Stimulated activated CD4-positive, alpha-beta T cell treated with anti-CD3 and anti-CD28 coated beads, Interleukin-12 subunit alpha, Interleukin-12 subunit beta, amount 100 ng/mL, for 48 hours (primary cell): ENCODE measurements at regions not wholly inside any gene's neighbourhood (a gene's known extent, or its start where the extent isn't known, plus 50 kb on each side); places are given as distances from the start of the nearest gene placed in this dataset.
A peak's percentile ranks its signal among the peaks of the same experiment; 100 is the strongest.

Source experiments
- DNase-seq, 3 donors: peaks; one replicate each; pipeline ENCODE4 v3.0.0-alpha.2; 2020; ENCODE audit warnings: low read depth in 2 of 3, low spot score in 1 of 3

DNA sequence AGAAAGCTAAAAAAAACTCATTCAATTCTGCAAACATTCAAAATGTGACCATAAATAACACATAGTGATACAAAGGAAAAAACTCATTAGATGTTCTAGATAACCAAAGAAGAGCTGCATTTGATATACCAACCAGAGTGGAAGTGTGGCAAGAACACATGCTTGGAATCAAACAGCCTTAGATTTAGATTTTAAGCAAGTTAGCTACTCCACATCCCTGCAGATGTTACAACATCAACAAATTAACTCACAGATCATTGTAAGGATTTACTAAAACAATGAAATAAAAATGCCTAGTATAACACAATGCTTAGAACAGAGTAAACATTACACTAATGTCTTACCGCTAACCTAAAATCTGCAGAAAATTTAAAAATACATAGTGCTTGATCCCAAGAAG, 114.0 kb upstream of the AKIP1 start:
- no peak for DNase-seq

- no peak for DNase-seq
Observed at GRCh38 chr11:8799273-8799672, 111.7 kb upstream of the AKIP1 start.

GRCh38 chr11:8800520-8801110, 110.4 kb upstream of the AKIP1 start:
- no peak for DNase-seq

GRCh38 chr11:8801121-8801520, 109.9 kb upstream of the AKIP1 start:
- no peak for DNase-seq

DNA sequence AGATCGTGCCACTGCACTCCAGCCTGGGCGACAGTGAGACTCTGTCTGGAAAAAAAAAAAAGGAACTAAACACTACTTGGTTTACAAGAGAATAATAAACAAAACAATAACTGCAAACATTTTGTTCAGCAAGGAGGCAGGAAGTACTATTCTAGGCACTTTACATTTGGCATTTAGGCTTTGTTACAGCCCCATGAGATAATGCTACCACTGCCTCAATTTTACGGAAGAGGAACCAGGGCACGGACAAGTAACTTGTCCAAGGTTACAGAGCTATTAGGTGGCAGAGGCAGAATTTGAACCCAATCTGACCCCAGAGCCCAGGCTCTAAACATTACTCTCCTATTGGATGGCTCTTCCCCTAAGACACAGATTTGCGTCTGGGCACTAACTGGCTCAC, 108.7 kb upstream of the AKIP1 start:
- no peak for DNase-seq

- DNase-seq, result no peak
Observed at GRCh38 chr11:8803973-8804372, 107.0 kb upstream of the AKIP1 start.

DNA sequence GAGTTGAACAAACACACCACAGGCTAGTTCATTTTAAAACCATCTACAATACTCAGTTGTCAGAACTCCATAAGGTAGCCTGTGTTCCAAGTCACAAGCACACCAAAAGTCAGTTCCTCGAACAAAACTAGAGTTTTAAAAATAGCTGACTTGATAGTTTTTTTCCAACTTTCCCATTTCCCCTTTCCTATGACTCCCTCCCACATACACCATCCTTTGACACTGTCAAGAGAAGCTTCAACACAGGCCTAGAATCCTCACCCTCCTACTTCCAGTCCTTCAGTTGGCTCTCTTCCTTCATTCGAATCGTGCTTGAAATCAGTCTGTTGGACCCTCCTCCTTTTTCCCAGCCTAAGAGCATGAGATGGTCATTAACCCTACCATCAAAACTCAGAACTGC, 105.7 kb upstream of the AKIP1 start:
- no peak for DNase-seq

DNA sequence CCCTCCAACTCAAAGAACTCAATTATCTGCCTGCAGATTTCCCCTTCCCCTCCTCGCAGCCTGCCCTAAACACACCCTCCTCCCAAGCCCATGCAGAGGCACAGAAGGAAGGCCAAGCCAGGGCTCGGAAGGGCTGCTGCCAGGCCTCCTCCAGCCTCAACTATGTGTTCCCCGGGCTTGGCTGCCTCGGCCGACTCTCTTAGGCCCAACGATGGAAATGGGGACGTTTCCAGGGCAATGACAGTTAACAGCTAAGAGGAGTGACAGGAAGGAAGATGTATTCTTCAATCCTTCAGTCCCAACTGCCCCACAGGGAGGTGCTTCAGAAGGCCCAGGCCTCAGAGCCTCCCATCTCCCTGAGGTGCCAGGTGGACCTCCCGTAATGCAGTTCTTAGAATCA, 104.0 kb upstream of the AKIP1 start:
- no peak for DNase-seq

DNA sequence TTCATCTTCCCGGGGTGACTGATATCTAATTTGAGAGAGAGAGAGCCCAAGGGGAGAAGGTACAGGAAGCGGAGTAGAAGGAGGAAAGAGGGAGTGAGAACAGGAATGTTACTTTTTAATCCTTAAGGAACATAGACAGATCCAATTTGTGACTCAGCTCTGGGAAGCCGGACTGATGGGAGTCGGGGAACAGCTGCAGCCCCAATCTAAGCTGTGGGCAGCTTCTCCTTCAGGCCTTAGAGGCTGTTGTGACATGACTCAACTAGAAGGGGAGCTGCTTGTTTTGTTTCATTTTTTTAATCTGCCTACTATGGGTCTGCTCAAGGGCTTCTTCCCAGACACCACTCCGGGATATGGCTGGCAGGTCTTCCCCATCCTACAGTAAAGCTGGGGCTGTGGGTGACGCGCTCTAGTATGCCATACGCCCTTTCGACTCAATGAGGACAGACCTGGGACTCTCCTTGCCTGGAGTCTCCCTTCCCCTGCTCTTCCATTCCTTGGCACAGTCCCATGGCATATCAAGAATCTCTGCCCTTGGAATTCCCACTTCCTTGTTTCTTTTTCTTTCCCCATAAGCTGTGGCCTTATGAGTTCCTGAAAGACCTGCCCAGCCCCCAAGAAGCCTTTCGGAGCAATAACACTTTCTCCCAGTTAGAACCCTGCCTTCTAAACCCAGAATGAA, 103.3 kb upstream of the AKIP1 start:
- no peak for DNase-seq

- no peak for DNase-seq
Observed at GRCh38 chr11:8808226-8808585, 102.8 kb upstream of the AKIP1 start.

- DNase-seq, result no peak
Observed at GRCh38 chr11:8809241-8809938, 101.6 kb upstream of the AKIP1 start.

GRCh38 chr11:8809939-8810539, 101.0 kb upstream of the AKIP1 start:
- no peak for DNase-seq

DNA sequence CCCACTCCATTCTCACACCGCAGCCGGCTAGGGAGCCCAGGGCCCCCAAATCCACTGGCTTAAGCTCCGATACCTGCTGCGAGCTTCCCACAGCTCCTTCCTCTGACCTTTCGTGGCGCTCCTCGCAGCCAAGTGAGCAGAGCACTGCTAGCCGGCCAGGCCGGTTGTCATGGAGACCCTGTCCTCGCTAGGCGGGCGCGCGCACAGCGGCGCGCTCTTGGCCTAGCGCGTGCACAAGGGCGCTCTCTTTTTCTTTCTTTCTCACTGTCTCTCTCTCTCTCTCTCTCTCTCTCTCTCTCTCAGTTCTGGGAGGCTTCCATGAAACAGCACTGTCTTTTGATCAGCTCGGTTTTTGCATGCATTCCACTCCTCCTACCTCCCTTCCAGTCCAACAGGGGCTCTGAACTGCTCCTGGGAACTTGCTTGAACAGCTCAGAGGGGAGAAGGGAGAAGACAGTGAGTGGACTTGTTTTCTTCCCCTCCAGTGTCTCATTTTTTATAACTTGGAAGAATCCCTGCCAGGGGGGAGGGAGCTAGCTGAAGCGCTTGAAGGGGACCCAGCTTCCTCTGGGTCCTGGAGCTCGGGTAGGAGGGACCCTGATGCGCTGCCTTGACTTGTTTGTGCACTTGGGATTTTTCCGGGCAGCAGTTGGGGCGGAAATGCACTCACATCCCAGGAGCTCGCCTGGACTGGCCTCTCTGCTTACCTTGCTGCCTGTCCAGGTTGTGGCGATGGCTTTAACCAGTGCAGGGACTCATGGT, 100.3 kb upstream of the AKIP1 start:
- no peak for DNase-seq

DNA sequence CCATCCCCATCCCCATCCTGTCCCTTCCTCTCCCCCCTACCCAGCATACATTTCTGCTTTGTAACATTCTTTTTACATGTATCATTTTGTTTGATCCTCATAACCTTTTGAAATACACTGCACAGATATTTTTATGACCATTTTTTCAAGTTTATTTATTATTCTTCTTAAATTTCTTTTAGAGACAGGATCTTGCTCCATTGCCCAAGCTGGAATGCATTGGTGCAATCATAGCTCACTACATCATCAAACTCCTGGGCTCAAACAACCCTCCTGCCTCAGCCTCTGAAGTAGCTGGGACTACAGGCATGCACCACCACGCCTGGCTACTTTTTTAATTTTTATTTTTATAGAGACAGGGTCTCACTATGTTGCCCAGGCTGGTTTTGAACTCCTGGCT, 99.4 kb upstream of the AKIP1 start:
- DNase-seq, result no peak

DNA sequence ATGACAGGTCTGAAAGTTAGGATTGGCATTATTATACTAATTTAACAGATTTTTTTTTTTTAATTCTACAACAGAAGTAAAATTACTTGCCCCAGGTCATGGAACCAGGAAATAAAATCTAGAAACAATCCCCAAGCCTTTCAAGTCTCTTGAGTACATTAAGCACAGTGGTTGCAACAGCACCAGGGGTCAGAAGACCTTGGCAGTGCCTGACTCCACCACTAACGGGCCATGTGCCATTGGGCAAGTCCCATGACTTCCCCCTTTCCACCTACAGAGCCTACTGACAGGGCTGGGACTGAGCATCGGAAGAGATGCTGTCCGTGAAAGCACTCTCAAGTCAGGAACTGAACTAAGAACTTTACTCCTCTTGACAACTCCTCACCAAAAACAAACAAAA, 98.6 kb upstream of the AKIP1 start:
- DNase-seq, result no peak

GRCh38 chr11:8813658-8814057, 97.3 kb upstream of the AKIP1 start:
- DNase-seq, result peak; percentile 34 to 64 (median 40)

- DNase-seq, result no peak
Observed at GRCh38 chr11:8814209-8814922, 96.6 kb upstream of the AKIP1 start.

- DNase-seq, result no peak
Observed at GRCh38 chr11:8814923-8815240, 96.1 kb upstream of the AKIP1 start.

- DNase-seq, result no peak
Observed at GRCh38 chr11:8818421-8818820, 92.6 kb upstream of the AKIP1 start.

DNA sequence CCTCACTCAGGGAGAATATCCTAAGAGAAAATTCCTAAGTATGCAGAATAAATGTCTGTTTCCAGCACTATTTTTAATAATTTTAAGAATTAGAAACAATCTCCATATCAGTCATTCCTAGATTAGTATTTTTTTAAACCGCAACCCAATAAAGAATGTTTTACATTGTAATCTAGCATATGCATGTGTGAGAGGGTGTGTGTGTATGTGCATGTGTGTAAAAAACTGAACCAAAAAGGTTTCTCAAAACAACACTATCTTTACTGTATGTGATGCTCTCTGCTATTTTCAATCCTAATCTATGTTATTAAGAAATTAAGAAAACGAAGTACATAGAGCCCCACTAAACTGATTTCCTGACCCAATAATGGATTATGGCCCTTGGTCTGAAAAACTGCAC, 90.6 kb upstream of the AKIP1 start:
- no peak for DNase-seq

- DNase-seq, result no peak
Observed at GRCh38 chr11:8822469-8822868, 88.5 kb upstream of the AKIP1 start.
